IMR-90 (cell line): ENCODE measurements at regions not wholly inside any gene's neighbourhood (a gene's known extent, or its start where the extent isn't known, plus 50 kb on each side); places are given as distances from the start of the nearest gene placed in this dataset.

ENCODE experiments used
- ATAC-seq: fragments of 200-7000 bp; cut with Tn5 transposase; 2 replicates; pipeline ENCODE4 v1.9.1; 2020; ENCODE audit warnings: low read depth, mild to moderate bottlenecking, moderate library complexity
- BruUV-seq: library from RNA; stranded (reverse); fragments of 400-500 nt; replicated peaks from 2 replicates; lab custom pipeline; 2021; lab: Mats Ljungman, UMichigan
- CTCF ChIA-PET: fragments of 300-600 bp; formaldehyde crosslinking; extraction: SDS; loops from one replicate; lab custom pipeline; 2021; ENCODE audit warnings: antibody characterized with exemption; lab: Yijun Ruan, JAX
- POLR2A ChIA-PET: fragments of 300-600 bp; sonication (Branson Sonifier 250); formaldehyde crosslinking; loops from one replicate; lab custom pipeline; 2022; ENCODE audit warnings: antibody characterized with exemption; ENCODE audit not compliant: unreplicated experiment; lab: Charles Lee
- DNase-seq: peaks from one replicate; pipeline ENCODE4 v3.0.0; 2013
- H2AFZ ChIP-seq: replicated peaks from 2 replicates; pipeline ENCODE3; 2013; ENCODE audit warnings: low read length, mild to moderate bottlenecking; ENCODE audit not compliant: poor library complexity
- H2AK5ac ChIP-seq: 2 replicates; pipeline ENCODE4 v1.6.1; 2013; ENCODE audit warnings: low read depth, low read length, inconsistent platforms
- H2AK9ac ChIP-seq: replicated peaks from 2 replicates; pipeline ENCODE3; 2013; ENCODE audit warnings: mild to moderate bottlenecking, low read depth, low read length, moderate library complexity; ENCODE audit not compliant: poor library complexity
- H2BK120ac ChIP-seq: 2 replicates; pipeline ENCODE4 v1.6.1; 2013; ENCODE audit warnings: low read depth, low read length, inconsistent platforms
- H2BK15ac ChIP-seq: 3 replicates; pipeline ENCODE4 v1.6.1; 2013; ENCODE audit warnings: low read depth, low read length, inconsistent platforms
- H2BK20ac ChIP-seq: 2 replicates; pipeline ENCODE4 v1.6.1; 2013; ENCODE audit warnings: low read depth, mild to moderate bottlenecking, inconsistent platforms, low read length, moderate library complexity
- H2BK5ac ChIP-seq: 2 replicates; pipeline ENCODE4 v1.6.1; 2013; ENCODE audit warnings: mild to moderate bottlenecking, low read depth, low read length, inconsistent platforms; ENCODE audit not compliant: poor library complexity, severe bottlenecking
- H3K14ac ChIP-seq: replicated peaks from 2 replicates; pipeline ENCODE4 v1.6.1; 2013; ENCODE audit warnings: low read depth, low read length, inconsistent platforms
- H3K18ac ChIP-seq: 2 replicates; pipeline ENCODE4 v1.6.1; 2013; ENCODE audit warnings: low read depth, low read length, control low read depth
- H3K23ac ChIP-seq: 2 replicates; pipeline ENCODE4 v1.6.1; 2013; ENCODE audit warnings: low read depth, low read length, inconsistent platforms
- H3K27ac ChIP-seq: 2 replicates; pipeline ENCODE4 v1.5.1; 2013; ENCODE audit warnings: mild to moderate bottlenecking, control low read depth, low read length; ENCODE audit not compliant: insufficient read depth
- H3K27me3 ChIP-seq: 2 replicates; pipeline ENCODE4 v1.6.1; 2013; ENCODE audit warnings: low read length; ENCODE audit not compliant: control insufficient read depth, insufficient read depth
- H3K36me3 ChIP-seq: 2 replicates; pipeline ENCODE4 v1.6.1; 2013; ENCODE audit warnings: low read length, mixed read lengths; ENCODE audit not compliant: control insufficient read depth, insufficient read depth
- H3K4ac ChIP-seq: 2 replicates; pipeline ENCODE4 v1.6.1; 2013; ENCODE audit warnings: low read depth, low read length, inconsistent platforms
- H3K4me1 ChIP-seq: 2 replicates; pipeline ENCODE4 v1.6.1; 2013; ENCODE audit warnings: low read length, mixed read lengths; ENCODE audit not compliant: control insufficient read depth, insufficient read depth
- H3K4me2 ChIP-seq: 2 replicates; pipeline ENCODE4 v1.6.1; 2013; ENCODE audit warnings: low read depth, mild to moderate bottlenecking, control low read depth, low read length, moderate library complexity
- H3K4me3 ChIP-seq: 2 replicates; pipeline ENCODE4 v1.5.1; 2013; ENCODE audit warnings: low read depth, mild to moderate bottlenecking, control low read depth, low read length, moderate library complexity; ENCODE audit not compliant: insufficient read depth
- H3K56ac ChIP-seq: 2 replicates; pipeline ENCODE4 v1.6.1; 2013; ENCODE audit warnings: low read length, inconsistent platforms; ENCODE audit not compliant: insufficient read depth; ENCODE audit errors: extremely low read depth
- H3K79me1 ChIP-seq, 2 experiments: 2 replicates each; pipeline ENCODE4 v1.6.1; 2013; ENCODE audit warnings: low read length in 2 of 2, inconsistent platforms in 1 of 2, low read depth in 1 of 2
- H3K9ac ChIP-seq: 2 replicates; pipeline ENCODE4 v1.6.1; 2013; ENCODE audit warnings: low read depth, low read length, control low read depth
- H3K9me1 ChIP-seq: 2 replicates; pipeline ENCODE4 v1.6.1; 2013; ENCODE audit warnings: low read length, inconsistent platforms; ENCODE audit not compliant: insufficient read depth
- H3K9me3 ChIP-seq: 2 replicates; pipeline ENCODE4 v1.6.1; 2013; ENCODE audit warnings: low read length; ENCODE audit not compliant: control insufficient read depth, insufficient read depth
- H4K20me1 ChIP-seq: 2 replicates; pipeline ENCODE4 v1.6.1; 2013; ENCODE audit warnings: low read length, inconsistent platforms; ENCODE audit not compliant: insufficient read depth
- H4K5ac ChIP-seq: 2 replicates; pipeline ENCODE4 v1.6.1; 2013; ENCODE audit warnings: mild to moderate bottlenecking, low read depth, low read length, control low read depth
- H4K8ac ChIP-seq, 2 experiments: 2 replicates each; pipeline ENCODE4 v1.6.1; 2013; ENCODE audit warnings: low read depth in 2 of 2, low read length in 2 of 2, control low read depth in 1 of 2, inconsistent platforms in 1 of 2
- H4K91ac ChIP-seq: 2 replicates; pipeline ENCODE4 v1.6.1; 2013; ENCODE audit warnings: low read depth, low read length, inconsistent platforms; ENCODE audit not compliant: insufficient read depth
- CHD1 ChIP-seq: IDR thresholded peaks from 2 replicates; pipeline ENCODE4 v1.6.1; 2012; ENCODE audit warnings: low read depth, low read length, improper control_type of control experiment
- NFE2L2 ChIP-seq: fragments of 150-350 bp; IDR thresholded peaks from 2 replicates; pipeline ENCODE4 v1.6.1; 2016; ENCODE audit warnings: low read depth, mild to moderate bottlenecking, low read length
- WGBS, 2 experiments: methylation state at CpG; one replicate each; pipeline versions ENCODE4 v1.1.5 to v1.1.7; 2013; ENCODE audit warnings: missing lambda C conversion rate in 2 of 2; ENCODE audit not compliant: insufficient read length in 1 of 2; ENCODE audit errors: extremely low coverage in 2 of 2; 5-methylcytosine and 5-hydroxymethylcytosine counted together
- dilution Hi-C: fragments of 300-500 bp; cut with HindIII; formaldehyde crosslinking; loops from one replicate; pipeline ENCODE4 v1.14.3; 2018; ENCODE audit warnings: low sequenced_read_pairs; ENCODE audit not compliant: unreplicated experiment
- in situ Hi-C: fragments of 300-500 bp; cut with MboI; formaldehyde crosslinking; loops from 3 replicates; pipeline ENCODE4 v1.14.3; 2019; ENCODE audit warnings: low sequenced_read_pairs, inconsistent platforms, mixed read lengths
- intact Hi-C: fragments of 100-400 bp; cut with micrococcal nuclease; formaldehyde crosslinking; loops from 2 replicates; pipeline ENCODE4 v1.10.0; 2022

DNA sequence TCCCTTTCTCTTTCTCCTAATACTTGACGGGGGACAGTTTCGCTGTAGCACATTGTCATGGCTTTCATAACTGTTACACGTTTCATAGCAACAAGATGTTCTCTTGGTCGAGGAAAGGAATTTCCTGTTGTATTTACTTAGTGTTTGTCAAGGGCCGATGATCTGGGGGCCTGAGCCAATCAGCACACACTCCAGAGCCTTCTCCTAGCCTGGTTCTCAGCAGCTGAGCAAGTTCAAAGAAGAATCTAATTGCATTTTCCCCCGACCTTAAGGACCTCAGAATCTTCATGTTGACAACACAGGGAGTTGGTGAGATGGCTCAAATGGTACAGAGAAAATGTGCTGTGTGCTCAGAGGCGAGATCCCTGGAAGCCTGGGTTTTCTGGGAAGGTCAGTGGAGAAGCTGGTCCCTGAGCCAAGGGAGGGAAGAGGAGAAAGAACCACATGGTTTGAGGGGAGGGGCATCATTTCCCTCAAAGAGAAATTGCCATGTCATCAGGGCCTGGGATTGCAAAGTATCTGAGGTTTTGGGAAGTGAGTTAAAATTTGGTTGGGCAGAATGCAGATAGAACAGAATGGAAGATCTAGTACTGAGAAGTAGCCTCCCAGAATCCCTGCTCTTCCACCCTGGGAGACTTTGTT is 76.9 kb upstream of the AGAP1 start:
- no TSS peak for BruUV-seq

More for the DNA sequence above, 76.9 kb upstream of the AGAP1 start:
- Histone ChIP-seq H3K27me3 (peaks cover 17% of the 10 kb centered on the region), H3K4me2 (no peak overlapping the region), H3K56ac (no peak overlapping the region), H2BK5ac (no peak overlapping the region), H4K8ac (no peak overlapping the region), H2AK5ac (no peak overlapping the region), H2BK20ac (no peak overlapping the region), H3K4ac (no peak overlapping the region), H2AK9ac (no peak overlapping the region), H4K91ac (no peak overlapping the region), H3K14ac (no peak overlapping the region), H3K27ac (no peak overlapping the region), H3K9me1 (no peaks in the 10 kb centered on the region), H2BK15ac (no peak overlapping the region), H3K9me3 (no peaks in the 10 kb centered on the region), H2BK120ac (no peak overlapping the region), H3K4me3 (no peak overlapping the region), H3K4me1 (no peaks in the 10 kb centered on the region), H2AFZ (no peak overlapping the region), H3K9ac (no peak overlapping the region), H3K23ac (no peak overlapping the region), H3K18ac (no peak overlapping the region), H3K36me3 (no peaks in the 10 kb centered on the region), H4K5ac (no peak overlapping the region; the same call in 1 of the 2 replicates), H4K20me1 (no peaks in the 10 kb centered on the region), H3K79me1 (no peaks in the 10 kb centered on the region)
- WGBS, 2 experiments, result 20% methylated on average over 1 of the region's 7 CpGs; no CpG with 5 or more reads in 1 of the 2 experiments
- dilution Hi-C loops, result no loop called here
- ChIA-PET POLR2A (no interaction called here), CTCF (no interaction called here)
- TF ChIP-seq NFE2L2 (0 out of 2 replicates have a peak, but pooled peaks have one; percentile 20), CHD1 (no peak)
- ATAC-seq (peak; percentile 75), DNase-seq (peak; percentile 12)
- intact Hi-C loops, result no loop called here
- in situ Hi-C loops, result no loop called here
